ENCODE measurements at regions not wholly inside any gene's neighbourhood (a gene's known extent, or its start where the extent isn't known, plus 50 kb on each side); places are given as distances from the start of the nearest gene placed in this dataset.

DNA sequence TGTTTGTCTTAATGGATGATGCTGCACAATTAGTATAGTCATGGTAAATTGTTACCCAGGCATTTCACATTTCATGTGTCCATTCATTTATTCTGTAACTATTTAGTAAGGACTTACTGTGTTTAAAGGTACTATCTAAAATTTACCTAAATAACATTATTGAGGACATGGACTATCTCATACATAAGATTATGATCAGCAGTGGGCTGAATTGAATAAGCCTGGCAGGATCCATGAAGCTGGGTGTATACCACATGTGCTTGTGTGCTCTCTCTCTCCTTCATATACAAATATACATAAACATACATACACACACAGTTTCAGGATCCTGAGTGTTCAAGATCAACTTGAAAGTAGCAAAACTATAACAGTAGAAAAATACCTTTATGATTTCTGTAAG is 595.4 kb downstream of the EPM2A start:
- H3K36me3 Mint-ChIP-seq (ENCODE audit: low read depth, unreplicated experiment) = no peaks in the 10 kb centered on the region
- H3K4me1 Mint-ChIP-seq (ENCODE audit: unreplicated experiment) = peaks cover 5% of the 10 kb centered on the region
- H3K9me3 Mint-ChIP-seq (ENCODE audit: unreplicated experiment) = no peaks in the 10 kb centered on the region
- H3K27ac Mint-ChIP-seq (ENCODE audit: unreplicated experiment) = no peak overlapping the region
- H3K27me3 Mint-ChIP-seq (ENCODE audit: unreplicated experiment) = peaks cover 3% of the 10 kb centered on the region
- DNase-seq (ENCODE audit: low spot score) = no peak
- TF ChIP-seq, protein P1, sequence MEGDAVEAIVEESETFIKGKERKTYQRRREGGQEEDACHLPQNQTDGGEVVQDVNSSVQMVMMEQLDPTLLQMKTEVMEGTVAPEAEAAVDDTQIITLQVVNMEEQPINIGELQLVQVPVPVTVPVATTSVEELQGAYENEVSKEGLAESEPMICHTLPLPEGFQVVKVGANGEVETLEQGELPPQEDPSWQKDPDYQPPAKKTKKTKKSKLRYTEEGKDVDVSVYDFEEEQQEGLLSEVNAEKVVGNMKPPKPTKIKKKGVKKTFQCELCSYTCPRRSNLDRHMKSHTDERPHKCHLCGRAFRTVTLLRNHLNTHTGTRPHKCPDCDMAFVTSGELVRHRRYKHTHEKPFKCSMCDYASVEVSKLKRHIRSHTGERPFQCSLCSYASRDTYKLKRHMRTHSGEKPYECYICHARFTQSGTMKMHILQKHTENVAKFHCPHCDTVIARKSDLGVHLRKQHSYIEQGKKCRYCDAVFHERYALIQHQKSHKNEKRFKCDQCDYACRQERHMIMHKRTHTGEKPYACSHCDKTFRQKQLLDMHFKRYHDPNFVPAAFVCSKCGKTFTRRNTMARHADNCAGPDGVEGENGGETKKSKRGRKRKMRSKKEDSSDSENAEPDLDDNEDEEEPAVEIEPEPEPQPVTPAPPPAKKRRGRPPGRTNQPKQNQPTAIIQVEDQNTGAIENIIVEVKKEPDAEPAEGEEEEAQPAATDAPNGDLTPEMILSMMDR (IDR thresholded peaks at IDR 0.05; ENCODE audit: unreplicated experiment) = no peak
- H3K4me3 Mint-ChIP-seq (ENCODE audit: unreplicated experiment) = no peak overlapping the region

DNA sequence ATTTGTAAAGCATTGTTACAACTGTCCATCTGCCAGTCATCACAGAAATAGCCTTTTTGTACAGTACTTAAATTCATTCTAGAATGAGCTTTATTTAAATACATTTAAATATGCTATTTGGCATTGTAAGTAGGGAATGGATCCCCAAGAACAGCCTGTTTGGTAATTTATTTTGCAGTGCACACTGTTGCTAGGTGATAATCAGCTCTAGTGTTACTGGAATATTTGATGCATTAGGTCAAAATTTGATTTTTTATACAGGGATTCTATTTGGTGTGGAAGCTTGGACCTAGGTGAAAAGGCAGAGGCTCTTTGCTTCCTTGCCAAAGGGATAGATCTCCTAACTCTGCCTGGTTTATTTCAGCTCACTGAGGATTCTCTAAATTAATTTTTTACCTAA is 593.7 kb downstream of the EPM2A start:
- Mint-ChIP-seq H3K36me3 (ENCODE audit: low read depth, unreplicated experiment) (no peaks in the 10 kb centered on the region), H3K27ac (ENCODE audit: unreplicated experiment) (no peak overlapping the region), H3K9me3 (ENCODE audit: unreplicated experiment) (no peaks in the 10 kb centered on the region), H3K4me1 (ENCODE audit: unreplicated experiment) (peaks cover 5% of the 10 kb centered on the region), H3K4me3 (ENCODE audit: unreplicated experiment) (no peak overlapping the region), H3K27me3 (ENCODE audit: unreplicated experiment) (peaks cover 3% of the 10 kb centered on the region)
- TF ChIP-seq, protein P1 (IDR thresholded peaks at IDR 0.05; ENCODE audit: unreplicated experiment) = no peak
- DNase-seq (ENCODE audit: low spot score) = no peak

DNA sequence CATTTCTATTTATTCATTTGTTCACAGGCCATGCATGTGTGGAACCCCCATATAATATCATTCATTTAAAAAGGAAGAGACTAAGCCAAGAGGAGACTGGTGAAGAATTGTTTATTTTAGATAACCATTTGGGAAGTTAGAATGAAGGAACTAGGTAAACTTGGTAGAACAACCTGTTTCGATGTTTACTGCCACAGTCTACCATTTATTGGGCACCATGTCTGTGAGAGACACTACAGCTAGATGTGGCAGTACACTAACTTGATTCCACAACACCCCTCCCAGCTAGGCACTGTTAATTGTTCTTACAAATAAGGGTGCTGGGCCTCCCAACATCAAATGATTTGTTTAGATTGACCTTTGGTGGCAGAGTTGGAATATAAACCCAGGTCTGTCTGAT is 592.4 kb downstream of the EPM2A start:
- no peak overlapping the region for H3K4me3 Mint-ChIP-seq (ENCODE audit: unreplicated experiment)
- H3K27me3 Mint-ChIP-seq (ENCODE audit: unreplicated experiment) = peaks cover 3% of the 10 kb centered on the region
- no peak overlapping the region for H3K27ac Mint-ChIP-seq (ENCODE audit: unreplicated experiment)
- H3K9me3 Mint-ChIP-seq (ENCODE audit: unreplicated experiment) = no peaks in the 10 kb centered on the region
- DNase-seq (ENCODE audit: low spot score) = no peak
- no peaks in the 10 kb centered on the region for H3K36me3 Mint-ChIP-seq (ENCODE audit: low read depth, unreplicated experiment)
- TF ChIP-seq, protein P1 (IDR thresholded peaks at IDR 0.05; ENCODE audit: unreplicated experiment) = no peak
- H3K4me1 Mint-ChIP-seq (ENCODE audit: unreplicated experiment) = peaks cover 5% of the 10 kb centered on the region

DNA sequence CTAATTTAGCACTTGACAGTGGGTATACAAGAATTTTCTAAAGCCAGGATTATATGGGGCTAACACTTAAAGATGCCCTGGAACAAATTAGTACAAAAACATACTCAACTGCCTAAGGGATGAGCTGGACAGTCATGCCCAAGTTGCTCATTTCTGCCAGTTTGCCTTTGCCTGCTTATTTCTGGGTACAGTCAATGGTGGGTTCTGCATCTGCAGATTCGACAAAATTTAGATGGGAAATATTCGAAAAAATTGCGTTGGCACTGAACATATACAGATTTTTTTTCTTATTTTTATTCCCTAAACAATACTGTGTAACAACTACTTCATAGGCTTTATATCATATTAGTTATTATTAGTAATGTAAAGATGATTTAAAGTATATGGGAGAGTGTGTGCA is 591.9 kb downstream of the EPM2A start:
- Mint-ChIP-seq H3K27ac (ENCODE audit: unreplicated experiment) (no peak overlapping the region), H3K4me1 (ENCODE audit: unreplicated experiment) (peaks cover 5% of the 10 kb centered on the region), H3K9me3 (ENCODE audit: unreplicated experiment) (no peaks in the 10 kb centered on the region), H3K27me3 (ENCODE audit: unreplicated experiment) (no peaks in the 10 kb centered on the region), H3K36me3 (ENCODE audit: low read depth, unreplicated experiment) (no peaks in the 10 kb centered on the region), H3K4me3 (ENCODE audit: unreplicated experiment) (no peak overlapping the region)
- TF ChIP-seq, protein P1 (IDR thresholded peaks at IDR 0.05; ENCODE audit: unreplicated experiment) = no peak
- no peak for DNase-seq (ENCODE audit: low spot score)

DNA sequence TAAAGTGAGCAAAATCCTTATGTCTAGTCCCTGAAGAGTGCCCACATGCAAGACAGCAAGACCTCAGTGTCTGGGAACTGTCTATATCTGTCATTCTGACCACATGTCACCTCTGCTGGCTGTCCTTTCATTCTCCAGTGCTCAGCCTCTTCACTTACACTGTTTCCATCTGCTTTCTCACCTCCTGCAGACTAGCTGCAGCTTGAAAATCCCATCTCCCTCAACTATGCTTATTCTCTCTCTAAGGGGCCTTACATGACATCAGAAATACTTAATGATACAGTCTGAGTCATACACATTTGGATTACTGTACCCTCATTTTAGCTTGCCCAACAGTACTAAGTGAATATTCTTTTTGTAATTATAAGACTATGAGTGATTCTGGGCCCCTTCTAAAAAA is 587.8 kb downstream of the EPM2A start:
- Mint-ChIP-seq H3K27me3 (ENCODE audit: unreplicated experiment) (no peaks in the 10 kb centered on the region), H3K4me3 (ENCODE audit: unreplicated experiment) (no peak overlapping the region), H3K36me3 (ENCODE audit: low read depth, unreplicated experiment) (no peaks in the 10 kb centered on the region), H3K4me1 (ENCODE audit: unreplicated experiment) (no peaks in the 10 kb centered on the region), H3K9me3 (ENCODE audit: unreplicated experiment) (no peaks in the 10 kb centered on the region), H3K27ac (ENCODE audit: unreplicated experiment) (no peak overlapping the region)
- TF ChIP-seq, protein P1 (IDR thresholded peaks at IDR 0.05; ENCODE audit: unreplicated experiment) = no peak
- DNase-seq (ENCODE audit: low spot score) = no peak

Data from endothelial cell (in vitro differentiated cells).